HEK293 (cell line): ENCODE measurements at regions not wholly inside any gene's neighbourhood (a gene's known extent, or its start where the extent isn't known, plus 50 kb on each side); places are given as distances from the start of the nearest gene placed in this dataset.
A peak's percentile ranks its signal among the peaks of the same experiment; 100 is the strongest.
"Not testable (repeated sequence)": the region's sequence is repeated elsewhere in the genome, so short reads cannot be mapped to it uniquely, and the experiment has no call there.

Experiments
- CTCF ChIA-PET: fragments of 350-600 bp; formaldehyde crosslinking; extraction: SDS; loops from one replicate; lab custom pipeline; 2021; ENCODE audit warnings: antibody characterized with exemption; lab: Yijun Ruan, JAX
- POLR2A ChIA-PET: fragments of 300-600 bp; formaldehyde crosslinking; extraction: SDS; loops from one replicate; lab custom pipeline; 2020; ENCODE audit warnings: antibody characterized with exemption, inconsistent platforms; lab: Yijun Ruan, JAX
- H3K27ac ChIP-seq: fragments of 200-500 bp; sonication (Bioruptor generic); 2 replicates; pipeline ENCODE4 v1.5.1; 2014; ENCODE audit warnings: low read depth, low read length, control low read depth, inconsistent platforms; ENCODE audit errors: extremely low read depth
- H3K36me3 ChIP-seq, 2 experiments: fragments of 200-500 bp in 1 of 2; sonication (Bioruptor generic) in 1 of 2; 1 replicate in 1 of 2; 2 replicates in 1 of 2; pipeline ENCODE4 v1.5.1; 2014 to 2017; ENCODE audit warnings: inconsistent platforms in 2 of 2, low read length in 2 of 2; ENCODE audit not compliant: control insufficient read depth in 2 of 2, insufficient read depth in 1 of 2
- H3K4me1 ChIP-seq: fragments of 200-500 bp; sonication (Bioruptor generic); 2 replicates; pipeline ENCODE4 v1.5.1; 2014; ENCODE audit warnings: mild to moderate bottlenecking, low read length, inconsistent platforms; ENCODE audit not compliant: control insufficient read depth, insufficient read depth
- H3K4me3 ChIP-seq: 2 replicates; pipeline ENCODE4 v1.5.1; 2011; ENCODE audit warnings: low read depth, mild to moderate bottlenecking, control low read depth, low read length, moderate library complexity
- H3K9me3 ChIP-seq: fragments of 200-500 bp; sonication (Bioruptor generic); 2 replicates; pipeline ENCODE4 v1.5.1; 2014; ENCODE audit warnings: low read depth, low read length, inconsistent platforms; ENCODE audit not compliant: control insufficient read depth, insufficient read depth
- ATF2 ChIP-seq: fragments of 450-650 bp; formaldehyde crosslinking; IDR thresholded peaks from 2 replicates; pipeline ENCODE4 v1.5.1; 2016; ENCODE audit warnings: missing biosample characterization, missing genetic modification characterization, low read depth
- CTCF ChIP-seq: fragments of 450-650 bp; formaldehyde crosslinking; IDR thresholded peaks from 2 replicates; pipeline ENCODE4 v1.5.1; 2016; ENCODE audit warnings: missing biosample characterization, missing genetic modification characterization
- MZF1 ChIP-seq: fragments of 450-650 bp; formaldehyde crosslinking; IDR thresholded peaks from 2 replicates; pipeline ENCODE4 v1.5.1; 2017; ENCODE audit warnings: missing biosample characterization, missing genetic modification characterization, borderline replicate concordance
- PRDM1 ChIP-seq: fragments of 450-650 bp; formaldehyde crosslinking; IDR thresholded peaks from 2 replicates; pipeline ENCODE4; 2016; ENCODE audit warnings: missing biosample characterization, missing genetic modification characterization
- PRDM4 ChIP-seq: fragments of 450-650 bp; formaldehyde crosslinking; IDR thresholded peaks from 2 replicates; pipeline ENCODE4 v1.5.1; 2017; ENCODE audit warnings: missing biosample characterization, missing genetic modification characterization
- SP3 ChIP-seq: fragments of 450-650 bp; formaldehyde crosslinking; IDR thresholded peaks from 2 replicates; pipeline ENCODE4 v1.5.1; 2016; ENCODE audit warnings: missing biosample characterization, missing genetic modification characterization
- ZFP37 ChIP-seq: fragments of 450-650 bp; formaldehyde crosslinking; IDR thresholded peaks from 2 replicates; pipeline ENCODE4 v1.5.1; 2016; ENCODE audit warnings: missing biosample characterization, missing genetic modification characterization
- ZNF114 ChIP-seq: fragments of 450-650 bp; formaldehyde crosslinking; IDR thresholded peaks from 2 replicates; pipeline ENCODE4 v1.5.0; 2017; ENCODE audit warnings: missing biosample characterization, missing genetic modification characterization
- ZNF266 ChIP-seq: fragments of 450-650 bp; formaldehyde crosslinking; IDR thresholded peaks from 2 replicates; pipeline ENCODE4 v1.5.1; 2016; ENCODE audit warnings: missing biosample characterization, missing genetic modification characterization, low read depth
- ZNF366 ChIP-seq: fragments of 450-650 bp; formaldehyde crosslinking; conservative IDR thresholded peaks from 2 replicates; pipeline ENCODE4 v1.5.1; 2016; ENCODE audit warnings: missing biosample characterization, missing genetic modification characterization
- ZNF501 ChIP-seq: fragments of 450-650 bp; formaldehyde crosslinking; IDR thresholded peaks from 2 replicates; pipeline ENCODE4 v1.5.1; 2016; ENCODE audit warnings: missing biosample characterization, missing genetic modification characterization
- ZNF510 ChIP-seq: fragments of 450-650 bp; formaldehyde crosslinking; IDR thresholded peaks from 2 replicates; pipeline ENCODE4 v1.5.1; 2018; ENCODE audit warnings: mild to moderate bottlenecking, missing genetic modification characterization, missing biosample characterization; ENCODE audit not compliant: insufficient replicate concordance
- ZNF514 ChIP-seq: fragments of 450-650 bp; formaldehyde crosslinking; IDR thresholded peaks from 2 replicates; pipeline ENCODE4 v1.5.1; 2016; ENCODE audit warnings: missing biosample characterization, missing genetic modification characterization
- ZNF548 ChIP-seq: fragments of 450-650 bp; formaldehyde crosslinking; IDR thresholded peaks from 2 replicates; pipeline ENCODE4 v1.5.1; 2016; ENCODE audit warnings: missing biosample characterization, missing genetic modification characterization
- ZNF571 ChIP-seq: fragments of 450-650 bp; formaldehyde crosslinking; IDR thresholded peaks from 2 replicates; pipeline ENCODE4 v1.5.0; 2017; ENCODE audit warnings: missing biosample characterization, missing genetic modification characterization
- ZNF626 ChIP-seq: fragments of 450-650 bp; sonication (Bioruptor Pico); formaldehyde crosslinking; IDR thresholded peaks from 2 replicates; pipeline ENCODE4 v1.5.1; 2018; ENCODE audit warnings: missing biosample characterization, missing genetic modification characterization, inconsistent platforms
- ZNF654 ChIP-seq: fragments of 450-650 bp; formaldehyde crosslinking; IDR thresholded peaks from 2 replicates; pipeline ENCODE4 v1.5.1; 2016; ENCODE audit warnings: low read depth, missing biosample characterization, missing genetic modification characterization
- ZNF660 ChIP-seq: fragments of 450-650 bp; IDR thresholded peaks from 2 replicates; pipeline ENCODE4 v1.5.1; 2018; ENCODE audit warnings: missing biosample characterization, mild to moderate bottlenecking, missing genetic modification characterization
- ZNF664 ChIP-seq: fragments of 450-650 bp; formaldehyde crosslinking; IDR thresholded peaks from 2 replicates; pipeline ENCODE4 v1.5.1; 2016; ENCODE audit warnings: missing biosample characterization, missing genetic modification characterization
- ZNF701 ChIP-seq: fragments of 450-650 bp; formaldehyde crosslinking; IDR thresholded peaks from 2 replicates; pipeline ENCODE4 v1.5.1; 2016; ENCODE audit warnings: missing biosample characterization, missing genetic modification characterization
- ZNF843 ChIP-seq: fragments of 450-650 bp; formaldehyde crosslinking; IDR thresholded peaks from 2 replicates; pipeline ENCODE4 v1.5.1; 2016; ENCODE audit warnings: missing biosample characterization, missing genetic modification characterization

- TF ChIP-seq ZNF654 (tag by site-specific recombination) (peak; percentile 41), ZFP37 (tag by site-specific recombination) (no peak)
- CTCF ChIA-PET, result interaction anchor here (0.6 kb wide), 1 partner anchor 168 kb away, joined by 3 read pairs; no protein-coding TSS in a partner anchor
- H3K27ac ChIP-seq, result no peak overlapping the region
Measured at GRCh38 chr3:908839-909238, 184.0 kb upstream of the CNTN6 start.

GRCh38 chr3:912717-913116 lies 180.1 kb upstream of the CNTN6 start:
- CTCF ChIA-PET, H3K4me1 ChIP-seq, POLR2A ChIA-PET, H3K27ac ChIP-seq, H3K4me3 ChIP-seq, H3K36me3 ChIP-seq, H3K9me3 ChIP-seq: not testable (repeated sequence)
- TF ChIP-seq SP3 (tag by site-specific recombination) (peak; percentile 45), ZNF366 (tag by site-specific recombination) (peak; percentile 75; the same call in 1 of the 2 replicates)

More at GRCh38 chr3:908839-909238, 184.0 kb upstream of the CNTN6 start:
- Histone ChIP-seq H3K4me3 (no peak overlapping the region), H3K36me3 (no peaks in the 10 kb centered on the region), H3K4me1 (no peaks in the 10 kb centered on the region), H3K9me3 (no peaks in the 10 kb centered on the region)
- POLR2A ChIA-PET, result no interaction called here

- Histone ChIP-seq H3K36me3 (no peaks in the 10 kb centered on the region), H3K9me3 (no peaks in the 10 kb centered on the region), H3K4me1 (no peaks in the 10 kb centered on the region), H3K27ac (no peak overlapping the region), H3K4me3 (no peak overlapping the region)
- ChIA-PET CTCF (interaction anchor here (0.6 kb wide), 1 partner anchor 335 kb away, joined by 4 read pairs; no protein-coding TSS in a partner anchor), POLR2A (no interaction called here)
- TF ChIP-seq ZNF626 (tag by site-specific recombination), result no peak
- no peak for TF ChIP-seq PRDM1 (tag by site-specific recombination)
- TF ChIP-seq ZNF514 (tag by site-specific recombination), result no peak
- no peak for TF ChIP-seq ZNF664 (tag by site-specific recombination)
- no peak for TF ChIP-seq ZNF548
- no peak for TF ChIP-seq ZNF510 (tag by site-specific recombination)
- TF ChIP-seq ZNF660 (tag by site-specific recombination), result no peak
- TF ChIP-seq ZNF571 (tag by site-specific recombination), result no peak
- no peak for TF ChIP-seq ZNF501 (tag by site-specific recombination)
- TF ChIP-seq MZF1 (tag by site-specific recombination), result no peak
- TF ChIP-seq PRDM4 (tag by site-specific recombination), result no peak
- TF ChIP-seq ZNF266 (tag by site-specific recombination), result no peak
Measured at GRCh38 chr3:923161-923910, 169.5 kb upstream of the CNTN6 start.

GRCh38 chr3:930866-931265 lies 162.0 kb upstream of the CNTN6 start:
- Histone ChIP-seq H3K9me3 (no peaks in the 10 kb centered on the region), H3K4me3 (no peak overlapping the region), H3K27ac (no peak overlapping the region), H3K36me3 (no peaks in the 10 kb centered on the region), H3K4me1 (no peaks in the 10 kb centered on the region)
- POLR2A ChIA-PET, result no interaction called here
- TF ChIP-seq ZNF571 (tag by site-specific recombination), result no peak
- TF ChIP-seq ZNF843, result no peak
- TF ChIP-seq ATF2 (tag by site-specific recombination), result no peak
- TF ChIP-seq ZNF701, result no peak
- TF ChIP-seq ZNF114 (tag by site-specific recombination), result no peak
- TF ChIP-seq CTCF (tag by site-specific recombination), result no peak
- CTCF ChIA-PET, result interaction anchor here (0.6 to 1.3 kb wide), 2 partner anchors 28 to 569 kb away, joined by 3 to 5 read pairs; no protein-coding TSS in a partner anchor
